ENCODE measurements at regions not wholly inside any gene's neighbourhood (a gene's known extent, or its start where the extent isn't known, plus 50 kb on each side); places are given as distances from the start of the nearest gene placed in this dataset.

- TF ChIP-seq CTCF (IDR thresholded peaks at IDR 0.05) (no peak), ZFX (IDR thresholded peaks at IDR 0.05; ENCODE audit: borderline replicate concordance) (no peak)
Observed at GRCh38 chr1:88204111-88204510, 480.0 kb upstream of the PKN2 start.
